Mammary epithelial cell (primary cell): ENCODE measurements at regions not wholly inside any gene's neighbourhood (a gene's known extent, or its start where the extent isn't known, plus 50 kb on each side); places are given as distances from the start of the nearest gene placed in this dataset.

ENCODE experiments used
- EZH2 ChIP-seq: IDR thresholded peaks from 2 replicates; pipeline ENCODE4 v1.6.1; 2012; ENCODE audit warnings: low read length, inconsistent platforms, borderline replicate concordance
- TF ChIP-seq, protein P1 (sequence below), 2 donors: IDR thresholded peaks in 1 of 2; conservative IDR thresholded peaks in 1 of 2; 2 replicates each; pipeline ENCODE4 v1.5.1; 2011 to 2012; ENCODE audit warnings: inconsistent platforms in 2 of 2, low read length in 2 of 2, mild to moderate bottlenecking in 2 of 2, control low read depth in 1 of 2, low read depth in 1 of 2; ENCODE audit not compliant: insufficient read depth in 1 of 2; ENCODE audit errors: extremely low read depth in 1 of 2

DNA sequence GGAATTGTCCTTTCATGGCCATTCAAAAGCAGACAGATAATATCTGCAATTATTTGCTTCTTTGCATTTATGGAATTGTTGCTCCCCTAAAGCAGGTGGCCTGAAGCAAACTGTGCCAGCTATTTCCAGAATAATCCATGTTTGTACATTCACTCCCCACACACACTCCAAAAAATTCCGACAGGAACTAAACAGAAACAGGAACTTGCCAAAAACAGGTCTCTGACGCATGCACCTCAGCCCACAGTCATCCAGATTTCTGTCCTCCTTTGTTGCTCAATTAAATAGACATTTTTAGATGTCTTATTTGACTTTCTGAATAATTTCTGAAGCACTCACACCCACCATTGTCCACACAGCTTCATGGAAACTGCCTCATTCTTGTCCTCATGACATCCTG, 71.5 kb upstream of the EDNRA start:
- TF ChIP-seq, protein P1, sequence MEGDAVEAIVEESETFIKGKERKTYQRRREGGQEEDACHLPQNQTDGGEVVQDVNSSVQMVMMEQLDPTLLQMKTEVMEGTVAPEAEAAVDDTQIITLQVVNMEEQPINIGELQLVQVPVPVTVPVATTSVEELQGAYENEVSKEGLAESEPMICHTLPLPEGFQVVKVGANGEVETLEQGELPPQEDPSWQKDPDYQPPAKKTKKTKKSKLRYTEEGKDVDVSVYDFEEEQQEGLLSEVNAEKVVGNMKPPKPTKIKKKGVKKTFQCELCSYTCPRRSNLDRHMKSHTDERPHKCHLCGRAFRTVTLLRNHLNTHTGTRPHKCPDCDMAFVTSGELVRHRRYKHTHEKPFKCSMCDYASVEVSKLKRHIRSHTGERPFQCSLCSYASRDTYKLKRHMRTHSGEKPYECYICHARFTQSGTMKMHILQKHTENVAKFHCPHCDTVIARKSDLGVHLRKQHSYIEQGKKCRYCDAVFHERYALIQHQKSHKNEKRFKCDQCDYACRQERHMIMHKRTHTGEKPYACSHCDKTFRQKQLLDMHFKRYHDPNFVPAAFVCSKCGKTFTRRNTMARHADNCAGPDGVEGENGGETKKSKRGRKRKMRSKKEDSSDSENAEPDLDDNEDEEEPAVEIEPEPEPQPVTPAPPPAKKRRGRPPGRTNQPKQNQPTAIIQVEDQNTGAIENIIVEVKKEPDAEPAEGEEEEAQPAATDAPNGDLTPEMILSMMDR (conservative IDR thresholded peaks at IDR 0.05 in 1 of 2, IDR thresholded peaks at IDR 0.05 in 1 of 2; ENCODE audit: extremely low read depth in 1 of 2, insufficient read depth in 1 of 2, low read depth in 1 of 2, low read length in 2 of 2): no peak
- TF ChIP-seq EZH2: no peak
